Type B pancreatic cell (in vitro differentiated cells): ENCODE measurements at regions not wholly inside any gene's neighbourhood (a gene's known extent, or its start where the extent isn't known, plus 50 kb on each side); places are given as distances from the start of the nearest gene placed in this dataset.

Experiments
- DNase-seq: peaks from one replicate; pipeline ENCODE4 v3.0.0; 2021; ENCODE audit warnings: mixed read lengths; ENCODE audit not compliant: unreplicated experiment; ENCODE audit errors: extremely low spot score
- H3K27ac Mint-ChIP-seq: 2 replicates; pipeline ENCODE4 v1.8.0; 2021; ENCODE audit warnings: mild to moderate bottlenecking, mixed read lengths
- H3K27me3 Mint-ChIP-seq: 2 replicates; pipeline ENCODE4 v1.8.0; 2021; ENCODE audit warnings: mixed read lengths
- H3K36me3 Mint-ChIP-seq: 2 replicates; pipeline ENCODE4 v1.8.0; 2021; ENCODE audit warnings: mixed read lengths
- H3K4me1 Mint-ChIP-seq: one replicate; pipeline ENCODE4 v1.8.0; 2021; ENCODE audit warnings: mixed read lengths; ENCODE audit not compliant: unreplicated experiment
- H3K4me3 Mint-ChIP-seq: 2 replicates; pipeline ENCODE4 v1.8.0; 2021; ENCODE audit warnings: mild to moderate bottlenecking, mixed read lengths
- H3K9me3 Mint-ChIP-seq: 2 replicates; pipeline ENCODE4 v1.8.0; 2021; ENCODE audit warnings: mixed read lengths
- CTCF ChIP-seq: fragments of 200-600 bp; sonication (generic); conservative IDR thresholded peaks from 2 replicates; pipeline ENCODE4 v1.5.0; 2021; ENCODE audit warnings: antibody characterized with exemption, mild to moderate bottlenecking

GRCh38 chr1:234725177-234726132 lies 115.5 kb upstream of the IRF2BP2 start:
- Mint-ChIP-seq H3K27ac (peak overlapping the region; percentile 99), H3K27me3 (peaks cover 5% of the 10 kb centered on the region), H3K4me1 (peaks cover 87% of the 10 kb centered on the region), H3K36me3 (no peaks in the 10 kb centered on the region), H3K4me3 (peak overlapping the region; percentile 78), H3K9me3 (no peaks in the 10 kb centered on the region)
- no peak for DNase-seq
- no peak for TF ChIP-seq CTCF

- H3K9me3 Mint-ChIP-seq: no peaks in the 10 kb centered on the region
- TF ChIP-seq CTCF: peak; percentile 19
- H3K4me3 Mint-ChIP-seq: peak overlapping the region; percentile 78
- no peak for DNase-seq
- peaks cover 5% of the 10 kb centered on the region for H3K27me3 Mint-ChIP-seq
- no peaks in the 10 kb centered on the region for H3K36me3 Mint-ChIP-seq
- H3K27ac Mint-ChIP-seq: peak overlapping the region; percentile 99
- H3K4me1 Mint-ChIP-seq: peaks cover 88% of the 10 kb centered on the region
Measured at GRCh38 chr1:234724516-234725176, 114.7 kb upstream of the IRF2BP2 start.

GRCh38 chr1:234722904-234723720 lies 113.1 kb upstream of the IRF2BP2 start:
- Mint-ChIP-seq H3K4me1 (peaks cover 90% of the 10 kb centered on the region), H3K4me3 (peak overlapping the region; percentile 78), H3K9me3 (no peaks in the 10 kb centered on the region), H3K27me3 (peaks cover 5% of the 10 kb centered on the region), H3K36me3 (no peaks in the 10 kb centered on the region), H3K27ac (peak overlapping the region; percentile 99)
- DNase-seq: no peak
- TF ChIP-seq CTCF: no peak

- Mint-ChIP-seq H3K27ac (peak overlapping the region; percentile 99), H3K9me3 (no peaks in the 10 kb centered on the region), H3K27me3 (peaks cover 5% of the 10 kb centered on the region), H3K36me3 (no peaks in the 10 kb centered on the region), H3K4me1 (peaks cover 90% of the 10 kb centered on the region), H3K4me3 (peak overlapping the region; percentile 78)
- no peak for DNase-seq
- no peak for TF ChIP-seq CTCF
Measured at GRCh38 chr1:234722270-234722704, 112.3 kb upstream of the IRF2BP2 start.

- no peaks in the 10 kb centered on the region for H3K9me3 Mint-ChIP-seq
- H3K27me3 Mint-ChIP-seq: peaks cover 5% of the 10 kb centered on the region
- no peak for DNase-seq
- peak overlapping the region; percentile 99 for H3K27ac Mint-ChIP-seq
- no peaks in the 10 kb centered on the region for H3K36me3 Mint-ChIP-seq
- H3K4me1 Mint-ChIP-seq: peaks cover 90% of the 10 kb centered on the region
- no peak for TF ChIP-seq CTCF
- peak overlapping the region; percentile 78 for H3K4me3 Mint-ChIP-seq
Measured at GRCh38 chr1:234721476-234722269, 111.7 kb upstream of the IRF2BP2 start.
